ENCODE measurements at regions not wholly inside any gene's neighbourhood (a gene's known extent, or its start where the extent isn't known, plus 50 kb on each side); places are given as distances from the start of the nearest gene placed in this dataset.

GRCh38 chr1:164999146-164999545, 357.4 kb downstream of the LMX1A start:
- ATAC-seq (no peak), DNase-seq (ENCODE audit: low read depth, low spot score) (no peak)
- peaks cover 43% of the 10 kb centered on the region for H3K27me3 ChIP-seq (ENCODE audit: insufficient read depth, low read length)
- no peak overlapping the region for H3K4me3 ChIP-seq (replicated peaks in 1 of 2; ENCODE audit: low read depth in 1 of 2, low read length in 2 of 2)
- TF ChIP-seq EGR1 (IDR thresholded peaks at IDR 0.05; ENCODE audit: low read depth) = no peak
- no peak for TF ChIP-seq SP1 (IDR thresholded peaks at IDR 0.05; ENCODE audit: low read depth)
- TF ChIP-seq POLR2AphosphoS5 (IDR thresholded peaks at IDR 0.05; ENCODE audit: low read depth, low read length) = no peak
- TF ChIP-seq ZBTB33 (IDR thresholded peaks at IDR 0.05; ENCODE audit: extremely low read depth, insufficient replicate concordance, low read length) = no peak
- H3K4me1 ChIP-seq (ENCODE audit: control insufficient read depth in 1 of 2, insufficient read depth in 2 of 2, low read length in 2 of 2) = no peaks in the 10 kb centered on the region
- H3K9me3 ChIP-seq (ENCODE audit: control insufficient read depth in 1 of 2, insufficient read depth in 1 of 2, low read depth in 1 of 2, low read length in 2 of 2) = no peaks in the 10 kb centered on the region
- no peak overlapping the region for H3K9ac ChIP-seq (ENCODE audit: low read length)
- H3K4me2 ChIP-seq (ENCODE audit: low read length) = no peak overlapping the region
- BruUV-seq (replicated peaks) = no TSS peak
- H2AFZ ChIP-seq (ENCODE audit: low read depth, low read length, poor library complexity, severe bottlenecking) = no peak overlapping the region
- ChIA-PET POLR2A (no interaction called here), RAD21 (ENCODE audit: low non-redundant PET in 1 of 2, low total read pairs in 2 of 2, uncharacterized antibody in 2 of 2, unreplicated experiment in 2 of 2) (no interaction called here), CTCF (no interaction called here)
- no peaks in the 10 kb centered on the region for H3K79me2 ChIP-seq (ENCODE audit: insufficient read depth, low read length)
- no peaks in the 10 kb centered on the region for H4K20me1 ChIP-seq (ENCODE audit: insufficient read depth)
- H3K36me3 ChIP-seq (ENCODE audit: control insufficient read depth in 1 of 2, insufficient read depth in 2 of 2, low read length in 2 of 2) = no peaks in the 10 kb centered on the region
- no peaks in the 10 kb centered on the region for H3K9me2 ChIP-seq (ENCODE audit: insufficient read depth)
- intact Hi-C loops (cut with micrococcal nuclease) = no loop called here
- H3K27ac ChIP-seq (ENCODE audit: low read depth, low read length) = no peak overlapping the region

DNA sequence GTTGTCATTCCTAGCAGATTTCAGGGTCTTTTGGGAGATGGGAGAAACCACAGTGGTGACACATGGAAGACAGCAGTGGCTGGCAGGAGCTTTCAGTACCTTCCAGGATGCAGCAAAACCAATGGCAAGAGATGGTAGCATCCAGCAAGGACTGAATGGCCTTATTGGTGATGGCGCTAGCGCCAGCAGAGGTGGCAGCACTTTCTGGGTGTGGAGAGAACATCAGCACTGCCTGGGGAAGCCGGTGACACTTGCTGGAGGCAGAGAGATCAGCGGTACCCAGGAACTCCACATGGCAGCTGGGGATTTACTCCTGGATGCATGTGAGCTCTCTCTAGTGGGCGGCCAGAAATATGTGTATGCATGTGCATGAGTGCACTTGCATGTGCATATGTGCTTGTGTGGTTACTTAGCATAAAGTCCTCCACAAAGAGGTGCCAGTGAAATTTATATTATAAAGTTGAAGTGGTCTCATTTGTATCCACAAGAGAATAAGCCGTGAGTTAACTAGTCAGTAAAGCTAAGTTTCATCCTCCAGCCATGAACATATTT, 364.7 kb downstream of the LMX1A start:
- ChIA-PET CTCF (no interaction called here), POLR2A (no interaction called here), RAD21 (ENCODE audit: low non-redundant PET in 1 of 2, low total read pairs in 2 of 2, uncharacterized antibody in 2 of 2, unreplicated experiment in 2 of 2) (no interaction called here)
- H3K9me2 ChIP-seq (ENCODE audit: insufficient read depth) = no peaks in the 10 kb centered on the region
- no peaks in the 10 kb centered on the region for H4K20me1 ChIP-seq (ENCODE audit: insufficient read depth)
- peaks cover 17% of the 10 kb centered on the region; the same call in 1 of the 2 replicates for H3K27me3 ChIP-seq (ENCODE audit: insufficient read depth, low read length)
- ATAC-seq (no peak), DNase-seq (ENCODE audit: low read depth, low spot score) (no peak)
- no peaks in the 10 kb centered on the region for H3K9me3 ChIP-seq (ENCODE audit: control insufficient read depth in 1 of 2, insufficient read depth in 1 of 2, low read depth in 1 of 2, low read length in 2 of 2)
- H3K36me3 ChIP-seq (ENCODE audit: control insufficient read depth in 1 of 2, insufficient read depth in 2 of 2, low read length in 2 of 2) = no peaks in the 10 kb centered on the region
- no peak overlapping the region for H2AFZ ChIP-seq (ENCODE audit: low read depth, low read length, poor library complexity, severe bottlenecking)
- intact Hi-C loops (cut with micrococcal nuclease) = no loop called here
- BruUV-seq (replicated peaks) = no TSS peak
- no peak overlapping the region for H3K4me3 ChIP-seq (replicated peaks in 1 of 2; ENCODE audit: low read depth in 1 of 2, low read length in 2 of 2)
- no peak overlapping the region for H3K27ac ChIP-seq (ENCODE audit: low read depth, low read length)
- H3K4me2 ChIP-seq (ENCODE audit: low read length) = no peak overlapping the region
- H3K9ac ChIP-seq (ENCODE audit: low read length) = no peak overlapping the region
- H3K79me2 ChIP-seq (ENCODE audit: insufficient read depth, low read length) = no peaks in the 10 kb centered on the region
- H3K4me1 ChIP-seq (ENCODE audit: control insufficient read depth in 1 of 2, insufficient read depth in 2 of 2, low read length in 2 of 2) = no peaks in the 10 kb centered on the region
- TF ChIP-seq EZH2phosphoT487 (IDR thresholded peaks at IDR 0.05; ENCODE audit: borderline replicate concordance) (no peak), REST (IDR thresholded peaks at IDR 0.05; ENCODE audit: low read depth) (no peak), ZNF274 (IDR thresholded peaks at IDR 0.05; ENCODE audit: low read depth, low read length) (no peak), SIN3A (IDR thresholded peaks at IDR 0.05; ENCODE audit: low read depth) (no peak), YY1 (IDR thresholded peaks at IDR 0.05; ENCODE audit: extremely low read depth, insufficient replicate concordance, low read depth, low read length) (no peak), EZH2 (IDR thresholded peaks at IDR 0.05) (no peak), JUND (IDR thresholded peaks at IDR 0.05) (no peak)
- TF ChIP-seq, protein P1, sequence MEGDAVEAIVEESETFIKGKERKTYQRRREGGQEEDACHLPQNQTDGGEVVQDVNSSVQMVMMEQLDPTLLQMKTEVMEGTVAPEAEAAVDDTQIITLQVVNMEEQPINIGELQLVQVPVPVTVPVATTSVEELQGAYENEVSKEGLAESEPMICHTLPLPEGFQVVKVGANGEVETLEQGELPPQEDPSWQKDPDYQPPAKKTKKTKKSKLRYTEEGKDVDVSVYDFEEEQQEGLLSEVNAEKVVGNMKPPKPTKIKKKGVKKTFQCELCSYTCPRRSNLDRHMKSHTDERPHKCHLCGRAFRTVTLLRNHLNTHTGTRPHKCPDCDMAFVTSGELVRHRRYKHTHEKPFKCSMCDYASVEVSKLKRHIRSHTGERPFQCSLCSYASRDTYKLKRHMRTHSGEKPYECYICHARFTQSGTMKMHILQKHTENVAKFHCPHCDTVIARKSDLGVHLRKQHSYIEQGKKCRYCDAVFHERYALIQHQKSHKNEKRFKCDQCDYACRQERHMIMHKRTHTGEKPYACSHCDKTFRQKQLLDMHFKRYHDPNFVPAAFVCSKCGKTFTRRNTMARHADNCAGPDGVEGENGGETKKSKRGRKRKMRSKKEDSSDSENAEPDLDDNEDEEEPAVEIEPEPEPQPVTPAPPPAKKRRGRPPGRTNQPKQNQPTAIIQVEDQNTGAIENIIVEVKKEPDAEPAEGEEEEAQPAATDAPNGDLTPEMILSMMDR (IDR thresholded peaks at IDR 0.05 in 2 of 3, conservative IDR thresholded peaks at IDR 0.05 in 1 of 3; ENCODE audit: borderline replicate concordance in 1 of 3, insufficient read depth in 1 of 3, low read depth in 2 of 3, low read length in 2 of 3) = no peak
- TF ChIP-seq, protein P2, sequence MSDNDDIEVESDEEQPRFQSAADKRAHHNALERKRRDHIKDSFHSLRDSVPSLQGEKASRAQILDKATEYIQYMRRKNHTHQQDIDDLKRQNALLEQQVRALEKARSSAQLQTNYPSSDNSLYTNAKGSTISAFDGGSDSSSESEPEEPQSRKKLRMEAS (IDR thresholded peaks at IDR 0.05) = no peak

All from HCT116 (cell line).